ENCODE measurements at regions not wholly inside any gene's neighbourhood (a gene's known extent, or its start where the extent isn't known, plus 50 kb on each side); places are given as distances from the start of the nearest gene placed in this dataset.

- Histone ChIP-seq H3K36me3 (no peaks in the 10 kb centered on the region), H3K9me3 (no peaks in the 10 kb centered on the region), H3K27ac (peak overlapping the region in 3 of 5 donors; percentile 68 to 75 (median 71)), H3K4me3 (peak overlapping the region; percentile 56 to 81 (median 66)), H3K4me1 (peaks cover 4 to 11% (median 9%) of the 10 kb centered on the region in 4 donors), H3K27me3 (peaks cover 0 to 88% (median 52%) of the 10 kb centered on the region in 3 donors)
- WGBS, 5 donors = 18 to 35% (median 21%) methylated on average over 13 of the region's 13 CpGs
- intact Hi-C loops (cut with DNase I; ENCODE audit: low total_unique reads) = no loop called here
- no peak for DNase-seq
- no peak for TF ChIP-seq POLR2A (IDR thresholded peaks at IDR 0.05)
- no peak for TF ChIP-seq POLR2AphosphoS5 (IDR thresholded peaks at IDR 0.05)
- no peak for TF ChIP-seq CTCF (IDR thresholded peaks at IDR 0.05)
- TF ChIP-seq EP300 (IDR thresholded peaks at IDR 0.05) = no peak
These were observed 367.9 kb downstream of the MTX2 start for GRCh38 chr2:176637142-176637485.

- intact Hi-C loops (cut with DNase I; ENCODE audit: low total_unique reads) = no loop called here
- WGBS, 5 donors = 1 to 6% (median 3%) methylated on average over 21 to 74 of the region's 74 CpGs
- TF ChIP-seq POLR2A (IDR thresholded peaks at IDR 0.05) (no peak), POLR2AphosphoS5 (IDR thresholded peaks at IDR 0.05) (no peak), EP300 (IDR thresholded peaks at IDR 0.05) (no peak), CTCF (IDR thresholded peaks at IDR 0.05) (no peak)
- DNase-seq = peak in 1 of 2 donors; percentile 78
- H3K9me3 ChIP-seq = no peaks in the 10 kb centered on the region
- H3K4me3 ChIP-seq = peak overlapping the region; percentile 56 to 81 (median 66)
- no peaks in the 10 kb centered on the region for H3K36me3 ChIP-seq
- peaks cover 4 to 11% (median 9%) of the 10 kb centered on the region in 4 donors for H3K4me1 ChIP-seq
- H3K27ac ChIP-seq = peak overlapping the region in 4 of 5 donors; percentile 42 to 75 (median 70)
- peaks cover 0 to 90% (median 52%) of the 10 kb centered on the region in 3 donors for H3K27me3 ChIP-seq
These were observed 368.4 kb downstream of the MTX2 start for GRCh38 chr2:176637486-176638166.

- peak overlapping the region; percentile 56 to 81 (median 66) for H3K4me3 ChIP-seq
- H3K27ac ChIP-seq = peak overlapping the region in 2 of 5 donors; percentile 68 to 71
These were observed 369.1 kb downstream of the MTX2 start for GRCh38 chr2:176638167-176639015.

More at GRCh38 chr2:176638167-176639015, 369.1 kb downstream of the MTX2 start:
- peaks cover 4 to 11% (median 9%) of the 10 kb centered on the region in 4 donors for H3K4me1 ChIP-seq
- 4 to 10% (median 8%) methylated on average over 37 to 39 of the region's 39 CpGs for WGBS, 5 donors
- H3K36me3 ChIP-seq = no peaks in the 10 kb centered on the region
- peak; percentile 63 to 87 for DNase-seq
- H3K9me3 ChIP-seq = no peaks in the 10 kb centered on the region
- peaks cover 0 to 95% (median 52%) of the 10 kb centered on the region in 3 donors for H3K27me3 ChIP-seq
- intact Hi-C loops (cut with DNase I; ENCODE audit: low total_unique reads) = no loop called here
- TF ChIP-seq POLR2AphosphoS5 (IDR thresholded peaks at IDR 0.05) (no peak), EP300 (IDR thresholded peaks at IDR 0.05) (no peak), POLR2A (IDR thresholded peaks at IDR 0.05) (no peak), CTCF (IDR thresholded peaks at IDR 0.05) (peak in 3 of 7 experiments; percentile 59 to 64 (median 61))

Data from stomach (tissue), 8 donors.